RWPE1 (cell line): ENCODE measurements at regions not wholly inside any gene's neighbourhood (a gene's known extent, or its start where the extent isn't known, plus 50 kb on each side); places are given as distances from the start of the nearest gene placed in this dataset.

Experiments
- CTCF ChIA-PET: fragments of 350-600 bp; sonication (Branson Sonifier 250); formaldehyde crosslinking; extraction: SDS; loops from one replicate; lab custom pipeline; 2021; lab: Yijun Ruan, JAX
- POLR2A ChIA-PET: fragments of 400-600 bp; formaldehyde crosslinking; extraction: SDS; loops from one replicate; lab custom pipeline; 2020; ENCODE audit warnings: antibody characterized with exemption; ENCODE audit not compliant: low non-redundant PET; lab: Yijun Ruan, JAX
- DNase-seq: peaks from one replicate; pipeline ENCODE4 v3.0.0; 2012; ENCODE audit warnings: low spot score
- H3K27ac ChIP-seq: fragments of 450-650 bp; 2 replicates; pipeline ENCODE4 v1.5.1; 2017
- CTCF ChIP-seq: fragments of 450-650 bp; conservative IDR thresholded peaks from 2 replicates; pipeline ENCODE4 v1.5.1; 2017; ENCODE audit warnings: low read depth, mild to moderate bottlenecking

- H3K27ac ChIP-seq = no peak overlapping the region
- ChIA-PET POLR2A (no interaction called here), CTCF (no interaction called here)
- no peak for DNase-seq
- TF ChIP-seq CTCF = no peak
Measured at GRCh38 chr4:178809921-178810320, 1367.7 kb upstream of the AGA start.

GRCh38 chr4:178811356-178811755 lies 1369.1 kb upstream of the AGA start:
- TF ChIP-seq CTCF = no peak
- no peak for DNase-seq
- no peak overlapping the region for H3K27ac ChIP-seq
- ChIA-PET POLR2A (no interaction called here), CTCF (no interaction called here)

- DNase-seq = no peak
- TF ChIP-seq CTCF = no peak
- CTCF ChIA-PET = no interaction called here
- H3K27ac ChIP-seq = no peak overlapping the region
- POLR2A ChIA-PET = no interaction called here
Measured at GRCh38 chr4:178812866-178813265, 1370.6 kb upstream of the AGA start.

GRCh38 chr4:178814908-178815307 lies 1372.7 kb upstream of the AGA start:
- ChIA-PET POLR2A (no interaction called here), CTCF (interaction anchor here (0.6 kb wide), 1 partner anchor 10 kb away, joined by 4 read pairs; no protein-coding TSS in a partner anchor)
- no peak for DNase-seq
- TF ChIP-seq CTCF = no peak
- no peak overlapping the region for H3K27ac ChIP-seq

- no peak overlapping the region for H3K27ac ChIP-seq
- ChIA-PET POLR2A (no interaction called here), CTCF (no interaction called here)
- TF ChIP-seq CTCF = no peak
- DNase-seq = no peak
Measured at GRCh38 chr4:178823673-178824295, 1381.5 kb upstream of the AGA start.

GRCh38 chr4:178836865-178837264 lies 1394.6 kb upstream of the AGA start:
- POLR2A ChIA-PET = no interaction called here
- no peak overlapping the region for H3K27ac ChIP-seq
- TF ChIP-seq CTCF = no peak
- DNase-seq = no peak
- CTCF ChIA-PET = no interaction called here
